ENCODE measurements at regions not wholly inside any gene's neighbourhood (a gene's known extent, or its start where the extent isn't known, plus 50 kb on each side); places are given as distances from the start of the nearest gene placed in this dataset.

DNA sequence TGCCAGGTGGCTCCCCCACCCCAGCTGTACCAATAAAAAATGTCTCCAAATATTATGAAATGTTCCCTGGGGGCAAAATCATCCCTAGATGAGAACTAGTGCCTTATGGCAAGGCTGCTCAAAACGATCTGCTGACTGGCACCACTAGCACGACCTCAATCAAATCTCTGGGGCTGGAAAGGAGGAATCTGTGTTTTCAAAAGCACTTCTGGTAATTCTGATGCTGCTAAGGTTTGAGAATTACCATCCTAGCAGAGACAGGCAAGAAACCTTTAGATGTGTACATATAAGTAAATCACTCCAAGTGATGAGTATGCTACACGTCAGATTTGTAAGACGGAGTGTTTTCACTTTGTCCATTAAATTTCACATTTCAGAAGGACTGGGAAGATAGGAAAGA lies 360.1 kb upstream of the THRB start:
- H4K20me1 ChIP-seq (ENCODE audit: insufficient read depth, low read length) = no peaks in the 10 kb centered on the region
- BruUV-seq (replicated peaks) = no TSS peak
- no peaks in the 10 kb centered on the region for H3K79me2 ChIP-seq (ENCODE audit: insufficient read depth, low read depth, low read length)
- H3K4me2 ChIP-seq (ENCODE audit: low read length) = no peak overlapping the region
- ChIA-PET CTCF (ENCODE audit: unreplicated experiment) (no interaction called here), POLR2A (no interaction called here)
- no peak overlapping the region for H3K27ac ChIP-seq (ENCODE audit: low read depth, low read length, poor library complexity, severe bottlenecking)
- H3K36me3 ChIP-seq (ENCODE audit: insufficient read depth, low read length) = no peaks in the 10 kb centered on the region
- intact Hi-C loops (cut with micrococcal nuclease; ENCODE audit: unreplicated experiment) = no loop called here
- no peaks in the 10 kb centered on the region for H3K4me1 ChIP-seq (ENCODE audit: insufficient read depth, low read length, poor library complexity, severe bottlenecking)
- no peaks in the 10 kb centered on the region for H3K9me3 ChIP-seq (ENCODE audit: low read length)
- TF ChIP-seq, protein P1, sequence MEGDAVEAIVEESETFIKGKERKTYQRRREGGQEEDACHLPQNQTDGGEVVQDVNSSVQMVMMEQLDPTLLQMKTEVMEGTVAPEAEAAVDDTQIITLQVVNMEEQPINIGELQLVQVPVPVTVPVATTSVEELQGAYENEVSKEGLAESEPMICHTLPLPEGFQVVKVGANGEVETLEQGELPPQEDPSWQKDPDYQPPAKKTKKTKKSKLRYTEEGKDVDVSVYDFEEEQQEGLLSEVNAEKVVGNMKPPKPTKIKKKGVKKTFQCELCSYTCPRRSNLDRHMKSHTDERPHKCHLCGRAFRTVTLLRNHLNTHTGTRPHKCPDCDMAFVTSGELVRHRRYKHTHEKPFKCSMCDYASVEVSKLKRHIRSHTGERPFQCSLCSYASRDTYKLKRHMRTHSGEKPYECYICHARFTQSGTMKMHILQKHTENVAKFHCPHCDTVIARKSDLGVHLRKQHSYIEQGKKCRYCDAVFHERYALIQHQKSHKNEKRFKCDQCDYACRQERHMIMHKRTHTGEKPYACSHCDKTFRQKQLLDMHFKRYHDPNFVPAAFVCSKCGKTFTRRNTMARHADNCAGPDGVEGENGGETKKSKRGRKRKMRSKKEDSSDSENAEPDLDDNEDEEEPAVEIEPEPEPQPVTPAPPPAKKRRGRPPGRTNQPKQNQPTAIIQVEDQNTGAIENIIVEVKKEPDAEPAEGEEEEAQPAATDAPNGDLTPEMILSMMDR (conservative IDR thresholded peaks at IDR 0.05; ENCODE audit: low read length) = no peak
- no peak for TF ChIP-seq EZH2phosphoT487 (IDR thresholded peaks at IDR 0.05; ENCODE audit: borderline replicate concordance, low read depth, low read length)
- H2AFZ ChIP-seq (ENCODE audit: low read length) = no peak overlapping the region
- DNase-seq (ENCODE audit: low spot score) = no peak
- H3K9me2 ChIP-seq (ENCODE audit: insufficient read depth, low read length) = no peaks in the 10 kb centered on the region
- H3K4me3 ChIP-seq (ENCODE audit: low read depth, low read length, poor library complexity, severe bottlenecking) = no peak overlapping the region

DNA sequence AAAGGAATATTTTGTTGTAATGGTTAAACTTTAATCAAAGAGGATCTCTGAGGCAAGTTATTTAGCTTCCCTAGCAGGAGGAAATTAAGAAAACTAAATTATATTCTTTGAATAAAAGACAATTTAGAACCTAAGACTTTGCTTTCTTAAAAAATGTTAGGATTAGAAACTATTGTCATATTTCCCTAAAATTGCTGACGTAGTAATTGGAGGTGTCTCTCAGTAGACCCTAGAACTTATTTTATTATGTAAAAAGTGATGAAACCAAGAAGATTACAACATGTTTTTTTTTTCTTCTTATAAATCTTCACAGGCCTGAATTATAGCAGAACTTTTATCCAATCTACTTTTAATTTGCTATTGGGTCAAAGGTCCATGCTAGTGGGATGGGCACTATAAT lies 363.3 kb upstream of the THRB start:
- Histone ChIP-seq H3K4me2 (ENCODE audit: low read length) (no peak overlapping the region), H3K36me3 (ENCODE audit: insufficient read depth, low read length) (no peaks in the 10 kb centered on the region), H4K20me1 (ENCODE audit: insufficient read depth, low read length) (no peaks in the 10 kb centered on the region), H3K9me3 (ENCODE audit: low read length) (no peaks in the 10 kb centered on the region), H3K9me2 (ENCODE audit: insufficient read depth, low read length) (no peaks in the 10 kb centered on the region), H3K79me2 (ENCODE audit: insufficient read depth, low read depth, low read length) (no peaks in the 10 kb centered on the region), H3K4me1 (ENCODE audit: insufficient read depth, low read length, poor library complexity, severe bottlenecking) (no peaks in the 10 kb centered on the region), H3K27ac (ENCODE audit: low read depth, low read length, poor library complexity, severe bottlenecking) (no peak overlapping the region), H3K4me3 (ENCODE audit: low read depth, low read length, poor library complexity, severe bottlenecking) (no peak overlapping the region), H2AFZ (ENCODE audit: low read length) (no peak overlapping the region)
- no peak for TF ChIP-seq EZH2phosphoT487 (IDR thresholded peaks at IDR 0.05; ENCODE audit: borderline replicate concordance, low read depth, low read length)
- TF ChIP-seq, protein P1 (conservative IDR thresholded peaks at IDR 0.05; ENCODE audit: low read length) = no peak
- no peak for DNase-seq (ENCODE audit: low spot score)
- intact Hi-C loops (cut with micrococcal nuclease; ENCODE audit: unreplicated experiment) = no loop called here
- CTCF ChIA-PET (ENCODE audit: unreplicated experiment) = no interaction called here
- POLR2A ChIA-PET = interaction anchor here (0.6 kb wide), 1 partner anchor 8 kb away, joined by 3 read pairs; no protein-coding TSS in a partner anchor
- BruUV-seq (replicated peaks) = no TSS peak

DNA sequence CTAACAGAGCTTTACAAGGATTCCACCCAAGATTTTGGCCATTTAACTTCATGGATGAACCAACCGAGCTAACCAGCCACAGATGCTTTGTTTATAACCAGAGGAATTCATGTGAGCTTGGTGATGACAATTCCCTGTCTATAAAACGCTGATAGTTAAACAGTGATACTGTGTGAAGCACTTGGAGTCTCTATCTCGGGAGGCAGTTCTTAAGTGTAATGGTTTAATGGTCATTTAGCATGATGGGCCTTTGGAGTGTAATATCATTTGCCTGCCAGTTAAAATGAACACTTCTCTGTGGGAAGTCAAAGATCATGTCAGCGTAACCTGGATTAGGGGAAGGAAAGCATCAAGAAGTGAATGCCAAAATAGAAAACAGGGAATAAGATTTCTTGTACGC lies 368.6 kb upstream of the THRB start:
- Histone ChIP-seq H3K9me2 (ENCODE audit: insufficient read depth, low read length) (no peaks in the 10 kb centered on the region), H3K4me1 (ENCODE audit: insufficient read depth, low read length, poor library complexity, severe bottlenecking) (no peaks in the 10 kb centered on the region), H3K27ac (ENCODE audit: low read depth, low read length, poor library complexity, severe bottlenecking) (no peak overlapping the region), H4K20me1 (ENCODE audit: insufficient read depth, low read length) (no peaks in the 10 kb centered on the region), H3K4me2 (ENCODE audit: low read length) (no peak overlapping the region), H3K79me2 (ENCODE audit: insufficient read depth, low read depth, low read length) (no peaks in the 10 kb centered on the region), H3K36me3 (ENCODE audit: insufficient read depth, low read length) (no peaks in the 10 kb centered on the region), H3K4me3 (ENCODE audit: low read depth, low read length, poor library complexity, severe bottlenecking) (no peak overlapping the region), H2AFZ (ENCODE audit: low read length) (no peak overlapping the region), H3K9me3 (ENCODE audit: low read length) (no peaks in the 10 kb centered on the region)
- ChIA-PET CTCF (ENCODE audit: unreplicated experiment) (no interaction called here), POLR2A (interaction anchor here (0.6 kb wide), 1 partner anchor 1962 kb away, joined by 4 read pairs; no protein-coding TSS in a partner anchor)
- intact Hi-C loops (cut with micrococcal nuclease; ENCODE audit: unreplicated experiment) = no loop called here
- BruUV-seq (replicated peaks) = no TSS peak
- TF ChIP-seq, protein P1 (conservative IDR thresholded peaks at IDR 0.05; ENCODE audit: low read length) = no peak
- no peak for TF ChIP-seq EZH2phosphoT487 (IDR thresholded peaks at IDR 0.05; ENCODE audit: borderline replicate concordance, low read depth, low read length)
- DNase-seq (ENCODE audit: low spot score) = no peak

Measured in OCI-LY7 (cell line).